LNCAP (cell line): ENCODE measurements at regions not wholly inside any gene's neighbourhood (a gene's known extent, or its start where the extent isn't known, plus 50 kb on each side); places are given as distances from the start of the nearest gene placed in this dataset.

ENCODE experiments used
- TF ChIP-seq, protein P1 (sequence below): fragments of 450-650 bp; IDR thresholded peaks from 2 replicates; pipeline ENCODE4 v1.5.1; 2017; ENCODE audit warnings: mild to moderate bottlenecking

DNA sequence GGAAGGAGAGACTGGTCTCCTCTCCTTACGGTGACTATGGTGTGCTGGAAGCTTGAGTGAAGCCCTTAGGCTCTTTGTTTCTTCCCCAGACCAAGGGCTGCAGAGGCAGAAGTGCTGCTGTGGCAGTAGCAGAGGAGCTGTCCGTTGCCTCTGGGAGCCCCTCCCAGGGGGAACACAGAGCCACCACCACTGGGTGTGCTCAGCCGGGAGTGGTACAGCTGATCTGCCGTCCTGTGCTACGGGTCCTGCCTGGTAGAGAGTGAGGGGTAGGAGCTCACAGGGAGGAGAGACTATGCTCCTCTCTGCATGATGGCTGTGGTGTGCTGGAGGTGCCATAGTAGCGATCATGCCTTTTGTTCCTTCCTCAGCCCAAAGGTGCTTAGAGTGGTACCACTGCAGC, 318.7 kb downstream of the DOK5 start:
- TF ChIP-seq, protein P1, sequence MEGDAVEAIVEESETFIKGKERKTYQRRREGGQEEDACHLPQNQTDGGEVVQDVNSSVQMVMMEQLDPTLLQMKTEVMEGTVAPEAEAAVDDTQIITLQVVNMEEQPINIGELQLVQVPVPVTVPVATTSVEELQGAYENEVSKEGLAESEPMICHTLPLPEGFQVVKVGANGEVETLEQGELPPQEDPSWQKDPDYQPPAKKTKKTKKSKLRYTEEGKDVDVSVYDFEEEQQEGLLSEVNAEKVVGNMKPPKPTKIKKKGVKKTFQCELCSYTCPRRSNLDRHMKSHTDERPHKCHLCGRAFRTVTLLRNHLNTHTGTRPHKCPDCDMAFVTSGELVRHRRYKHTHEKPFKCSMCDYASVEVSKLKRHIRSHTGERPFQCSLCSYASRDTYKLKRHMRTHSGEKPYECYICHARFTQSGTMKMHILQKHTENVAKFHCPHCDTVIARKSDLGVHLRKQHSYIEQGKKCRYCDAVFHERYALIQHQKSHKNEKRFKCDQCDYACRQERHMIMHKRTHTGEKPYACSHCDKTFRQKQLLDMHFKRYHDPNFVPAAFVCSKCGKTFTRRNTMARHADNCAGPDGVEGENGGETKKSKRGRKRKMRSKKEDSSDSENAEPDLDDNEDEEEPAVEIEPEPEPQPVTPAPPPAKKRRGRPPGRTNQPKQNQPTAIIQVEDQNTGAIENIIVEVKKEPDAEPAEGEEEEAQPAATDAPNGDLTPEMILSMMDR, result no peak

DNA sequence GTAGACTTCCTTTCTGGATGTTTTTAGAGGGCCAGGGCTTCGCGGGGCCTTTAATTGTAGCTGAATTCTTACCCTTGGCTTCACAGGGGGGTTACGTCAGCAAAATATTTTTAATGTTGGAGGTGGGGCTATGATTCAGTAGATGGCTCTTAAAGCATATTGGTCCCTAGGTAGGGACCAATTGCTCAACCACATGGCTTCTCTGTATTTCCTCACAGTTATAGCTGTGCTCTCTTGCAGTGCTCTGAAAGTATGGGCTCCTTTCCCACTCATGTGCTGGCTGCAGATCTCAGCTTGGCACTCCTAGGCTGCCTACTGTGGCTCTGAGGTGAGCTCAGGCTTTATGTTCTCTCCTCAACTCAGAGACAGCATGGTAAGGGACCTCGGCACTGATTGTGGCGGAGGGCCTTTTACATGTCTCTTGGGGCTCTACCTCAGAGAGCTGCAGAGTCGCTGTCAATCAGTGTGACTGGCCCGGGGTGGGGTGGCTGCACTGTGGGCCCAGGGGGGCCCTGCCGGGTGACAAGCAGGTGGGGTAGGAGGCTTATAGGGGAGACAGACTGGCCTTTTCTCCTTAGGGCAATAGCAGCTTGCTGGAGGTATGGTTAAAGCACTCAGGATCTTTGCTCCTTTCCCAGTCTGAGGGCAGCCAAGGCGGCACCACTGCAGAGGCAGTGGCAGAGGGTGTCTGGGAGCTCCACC, 318.0 kb downstream of the DOK5 start:
- TF ChIP-seq, protein P1, result no peak

DNA sequence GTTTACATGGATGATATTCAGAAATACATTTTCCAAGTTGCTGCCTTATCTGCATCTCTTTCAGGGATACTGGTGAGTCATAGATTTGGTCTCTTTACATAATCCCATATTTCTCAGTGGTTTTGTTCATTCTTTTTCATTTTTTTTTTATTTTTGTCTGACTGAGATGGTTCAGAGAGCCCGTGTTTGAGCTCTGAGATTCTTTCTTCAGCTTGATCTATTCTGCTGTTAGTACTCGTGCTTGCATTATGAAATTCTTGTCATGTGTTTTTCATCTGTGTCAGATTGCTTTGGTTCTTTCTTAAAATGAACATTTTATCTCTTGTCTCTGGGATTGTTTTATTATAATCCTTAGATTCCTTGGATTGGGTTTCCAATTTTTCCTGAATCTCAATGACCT, 317.3 kb downstream of the DOK5 start:
- TF ChIP-seq, protein P1, result no peak

DNA sequence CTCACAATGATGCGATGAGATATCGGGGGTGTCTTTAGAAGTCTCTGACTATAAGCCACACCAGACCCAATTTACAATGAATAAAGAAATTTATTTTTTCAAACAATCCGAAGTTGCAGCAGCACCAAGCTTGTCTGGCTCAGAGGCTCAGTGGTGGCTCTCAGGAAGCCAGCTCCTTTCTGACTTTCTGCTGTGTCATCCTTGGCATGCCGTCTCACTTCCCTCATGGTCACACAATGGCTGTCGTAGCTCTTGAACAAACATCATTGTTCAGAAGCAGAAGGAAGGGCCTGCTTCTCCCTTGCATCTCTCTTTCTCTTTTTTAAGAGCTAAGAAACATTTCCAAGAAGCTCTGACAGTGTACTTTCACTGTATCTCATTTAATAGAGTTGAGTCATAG, 299.0 kb downstream of the DOK5 start:
- TF ChIP-seq, protein P1, result no peak

DNA sequence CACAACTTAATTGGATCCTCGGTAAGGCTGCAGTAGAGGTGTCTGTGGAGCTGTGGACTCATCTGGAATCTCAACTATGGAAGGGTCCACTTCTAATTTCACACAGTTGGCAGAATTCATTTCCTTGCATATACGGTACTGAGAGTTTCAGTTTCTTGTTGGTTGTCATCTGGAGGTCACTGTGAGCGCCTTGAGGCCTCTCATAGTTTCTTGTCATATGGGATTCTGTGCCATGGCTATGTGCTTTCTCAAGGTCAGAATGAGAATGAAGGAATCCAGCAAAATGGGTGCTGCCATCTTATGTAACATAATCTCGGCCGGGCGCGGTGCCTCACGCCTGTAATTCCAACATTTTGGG, 298.2 kb downstream of the DOK5 start:
- TF ChIP-seq, protein P1, result no peak

DNA sequence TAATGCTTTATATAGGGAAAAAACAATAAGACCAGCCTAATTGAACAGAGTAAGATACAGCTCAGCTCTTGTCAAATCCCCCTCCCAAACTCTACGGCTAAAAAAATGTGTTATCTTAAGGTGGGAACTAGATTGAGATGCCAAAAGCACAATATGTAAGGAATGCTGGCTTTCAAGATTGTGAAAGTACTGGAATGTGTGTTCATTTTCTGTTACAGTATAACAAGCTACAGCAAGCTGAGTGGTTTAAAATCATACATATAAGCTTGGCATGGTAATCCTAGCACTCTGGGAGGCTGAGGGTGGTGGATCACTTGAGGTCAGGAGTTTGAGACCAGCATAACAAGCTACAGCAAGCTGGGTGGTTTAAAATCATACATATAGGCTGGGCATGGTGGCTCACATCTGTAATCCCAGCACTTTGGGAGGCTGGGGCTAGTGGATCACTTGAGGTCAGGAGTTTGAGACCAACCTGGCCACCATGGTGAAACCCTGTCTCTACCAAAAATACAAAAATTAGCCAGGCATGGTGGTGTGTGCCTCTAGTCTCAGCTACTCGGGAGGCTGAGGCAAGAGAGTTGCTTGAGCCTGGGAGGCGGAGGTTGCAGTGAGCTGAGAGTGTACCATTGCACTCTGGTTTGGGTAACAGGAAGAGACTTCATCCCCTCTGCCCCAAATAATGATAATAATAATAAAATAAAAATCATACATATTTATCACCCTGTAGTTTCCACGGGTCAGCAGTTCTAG, 297.7 kb downstream of the DOK5 start:
- TF ChIP-seq, protein P1, result no peak

DNA sequence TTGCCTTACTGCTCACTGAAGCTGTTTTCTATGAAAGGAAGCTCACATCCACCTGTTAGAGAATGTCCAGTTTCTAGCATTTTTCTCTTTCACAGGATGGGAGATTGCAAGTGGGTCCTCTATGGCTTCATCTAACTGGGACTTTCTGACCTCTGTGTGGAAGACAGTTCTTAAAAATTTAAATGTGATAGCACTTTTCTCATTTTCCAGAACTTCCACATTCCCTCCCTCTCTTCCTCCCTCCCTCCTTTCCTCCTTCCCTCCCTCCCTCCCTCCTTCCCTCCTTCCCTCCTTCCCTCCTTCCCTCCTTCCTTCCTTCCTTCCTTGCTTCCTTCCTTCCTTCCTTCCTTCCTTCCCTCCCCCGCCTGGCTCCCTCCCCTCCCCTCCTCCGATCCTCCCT, 291.1 kb downstream of the DOK5 start:
- TF ChIP-seq, protein P1, result no peak
